Endothelial cell of umbilical vein (primary cell): ENCODE measurements at regions not wholly inside any gene's neighbourhood (a gene's known extent, or its start where the extent isn't known, plus 50 kb on each side); places are given as distances from the start of the nearest gene placed in this dataset.

Experiments
- BruUV-seq: library from RNA; stranded (reverse); fragments of 400-500 nt; replicated peaks from 2 replicates; lab custom pipeline; 2021; lab: Mats Ljungman, UMichigan
- CTCF ChIA-PET: fragments of 300-600, 350-600 bp; sonication (Branson Sonifier 250); formaldehyde crosslinking; loops from one replicate; lab custom pipeline; 2021; ENCODE audit warnings: antibody characterized with exemption, inconsistent platforms; lab: Charles Lee
- POLR2A ChIA-PET: fragments of 300-600, 350-600 bp; sonication (Branson Sonifier 250); formaldehyde crosslinking; loops from one replicate; lab custom pipeline; 2021; ENCODE audit warnings: antibody characterized with exemption, inconsistent platforms; lab: Charles Lee
- DNase-seq: peaks from one replicate; pipeline ENCODE4 v3.0.0-alpha.2; 2011; ENCODE audit warnings: low read depth, low spot score
- FAIRE-seq: peaks from 2 replicates; lab custom pipeline; 2011; peaks lifted over from hg19 to GRCh38; lab: Jason Lieb, UNC
- H2AFZ ChIP-seq: 2 replicates; pipeline ENCODE4 v1.6.0; 2012; ENCODE audit warnings: low read depth, low read length, control low read depth, inconsistent platforms
- H3K27ac ChIP-seq: 2 replicates; pipeline ENCODE4 v1.5.1; 2011; ENCODE audit warnings: low read depth, mild to moderate bottlenecking, control low read depth, low read length, moderate library complexity; ENCODE audit not compliant: insufficient read depth
- H3K27me3 ChIP-seq, 2 experiments: 2 replicates each; pipeline versions ENCODE4 v1.6.0 to v1.6.1; 2011; ENCODE audit warnings: low read length in 2 of 2, mixed read lengths in 1 of 2; ENCODE audit not compliant: control insufficient read depth in 2 of 2, insufficient read depth in 2 of 2
- H3K36me3 ChIP-seq, 2 experiments: 2 replicates in 1 of 2; 3 replicates in 1 of 2; pipeline ENCODE4 v1.5.1; 2011; ENCODE audit warnings: low read length in 2 of 2, mild to moderate bottlenecking in 1 of 2, moderate library complexity in 1 of 2; ENCODE audit not compliant: control insufficient read depth in 2 of 2, insufficient read depth in 2 of 2; ENCODE audit errors: extremely low read depth in 1 of 2
- H3K4me1 ChIP-seq: 3 replicates; pipeline ENCODE4 v1.5.1; 2011; ENCODE audit warnings: mild to moderate bottlenecking, low read length; ENCODE audit not compliant: control insufficient read depth, insufficient read depth; ENCODE audit errors: extremely low read depth
- H3K4me2 ChIP-seq: 2 replicates; pipeline ENCODE4 v1.6.1; 2011; ENCODE audit warnings: low read length, control low read depth, mixed read lengths; ENCODE audit not compliant: insufficient read depth
- H3K4me3 ChIP-seq, 3 experiments: fragments of 200-600 bp in 1 of 3; sonication (generic), shearing (Covaris generic) in 1 of 3; replicated peaks in 1 of 3; 2 replicates each; pipeline ENCODE4 v1.5.1; 2011 to 2016; ENCODE audit warnings: control low read depth in 3 of 3, low read length in 3 of 3, mild to moderate bottlenecking in 2 of 3, inconsistent platforms in 1 of 3, low read depth in 1 of 3, moderate library complexity in 1 of 3; ENCODE audit not compliant: insufficient read depth in 1 of 3
- H3K79me2 ChIP-seq: 2 replicates; pipeline ENCODE4 v1.6.0; 2012; ENCODE audit warnings: low read length, inconsistent platforms; ENCODE audit not compliant: control insufficient read depth, insufficient read depth
- H3K9ac ChIP-seq: replicated peaks from 2 replicates; pipeline ENCODE3; 2011; ENCODE audit warnings: low read length, control low read depth; ENCODE audit not compliant: insufficient read depth; ENCODE audit errors: extremely low read depth
- H3K9me1 ChIP-seq: replicated peaks from 3 replicates; pipeline ENCODE4 v1.6.0; 2011; ENCODE audit warnings: mild to moderate bottlenecking, low read length; ENCODE audit not compliant: control insufficient read depth, insufficient read depth; ENCODE audit errors: extremely low read depth
- H3K9me3 ChIP-seq: replicated peaks from 2 replicates; pipeline ENCODE4 v1.5.1; 2012; ENCODE audit warnings: low read length, inconsistent platforms; ENCODE audit not compliant: control insufficient read depth, insufficient read depth
- H4K20me1 ChIP-seq: replicated peaks from 2 replicates; pipeline ENCODE3; 2011; ENCODE audit warnings: mild to moderate bottlenecking, low read length; ENCODE audit not compliant: control insufficient read depth, insufficient read depth; ENCODE audit errors: extremely low read depth
- GATA2 ChIP-seq: IDR thresholded peaks from 2 replicates; pipeline ENCODE4 v1.7.0; 2011; ENCODE audit warnings: low read depth, mild to moderate bottlenecking, moderate library complexity, mixed read lengths, low read length; ENCODE audit not compliant: insufficient read length, insufficient read depth
- JUN ChIP-seq: IDR thresholded peaks from 2 replicates; pipeline ENCODE4 v1.6.1; 2011; ENCODE audit warnings: borderline replicate concordance, low read depth; ENCODE audit not compliant: insufficient read length, insufficient read depth
- POLR2A ChIP-seq: IDR thresholded peaks from 2 replicates; pipeline ENCODE4 v1.6.1; 2012; ENCODE audit warnings: low read depth, mild to moderate bottlenecking, control low read depth, low read length
- POLR2AphosphoS5 ChIP-seq: IDR thresholded peaks from 2 replicates; pipeline ENCODE4 v1.6.1; 2012; ENCODE audit warnings: low read depth, mild to moderate bottlenecking, control low read depth, low read length, moderate library complexity; ENCODE audit not compliant: insufficient read depth
- dilution Hi-C: fragments of 300-500 bp; cut with MboI; formaldehyde crosslinking; loops from one replicate; pipeline ENCODE4 v1.15.0; 2019; ENCODE audit warnings: low sequenced_read_pairs; ENCODE audit not compliant: extremely low pct_ligation_motif_present
- intact Hi-C: fragments of 100-400 bp; cut with micrococcal nuclease; formaldehyde crosslinking; loops from one replicate; pipeline ENCODE4 v1.10.0; 2022
- TF ChIP-seq, protein P1 (sequence below), 2 donors: IDR thresholded peaks; 1 replicate in 1 of 2; 2 replicates in 1 of 2; pipeline ENCODE4 v1.5.1; 2011; ENCODE audit warnings: low read length in 2 of 2, mild to moderate bottlenecking in 2 of 2, moderate library complexity in 2 of 2, control low read depth in 1 of 2, inconsistent platforms in 1 of 2, low read depth in 1 of 2; ENCODE audit not compliant: insufficient read depth in 1 of 2; ENCODE audit errors: extremely low read depth in 1 of 2
- TF ChIP-seq, protein P2 (sequence below): IDR thresholded peaks from 2 replicates; pipeline ENCODE4 v1.6.1; 2011; ENCODE audit not compliant: insufficient read depth, insufficient read length

DNA sequence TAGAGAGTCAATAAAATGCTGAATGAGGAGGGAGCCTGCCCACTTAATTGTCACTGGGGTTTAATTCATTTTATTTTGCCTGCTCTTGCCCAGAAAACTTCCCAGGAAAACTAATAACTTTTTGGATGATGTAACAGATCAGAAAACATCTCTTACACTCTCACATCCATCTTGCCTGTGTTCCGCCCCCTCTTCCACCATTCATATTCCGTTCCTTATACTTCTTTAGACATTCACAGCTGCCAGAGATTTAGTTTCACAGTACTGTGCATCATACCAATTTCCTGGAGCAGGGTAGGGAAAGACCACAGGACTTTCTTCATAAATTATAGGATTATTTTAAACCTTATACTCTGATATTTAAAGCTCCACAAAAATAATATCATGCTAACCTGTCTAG, 776.1 kb upstream of the SOX11 start:
- Histone ChIP-seq H3K27ac (no peak overlapping the region), H3K27me3 (no peaks in the 10 kb centered on the region), H3K4me1 (no peaks in the 10 kb centered on the region), H4K20me1 (no peaks in the 10 kb centered on the region), H3K36me3 (no peaks in the 10 kb centered on the region), H2AFZ (no peak overlapping the region), H3K4me3 (no peak overlapping the region), H3K9me3 (peaks cover 2% of the 10 kb centered on the region), H3K4me2 (no peak overlapping the region), H3K9ac (no peak overlapping the region), H3K79me2 (no peaks in the 10 kb centered on the region), H3K9me1 (no peaks in the 10 kb centered on the region)
- intact Hi-C loops (no loop called here), dilution Hi-C loops (no loop called here)
- CTCF ChIA-PET, result no interaction called here
- TF ChIP-seq GATA2 (no peak), JUN (no peak)
- DNase-seq (no peak), FAIRE-seq (no peak)
- POLR2A ChIA-PET, result no interaction called here
- no TSS peak for BruUV-seq

DNA sequence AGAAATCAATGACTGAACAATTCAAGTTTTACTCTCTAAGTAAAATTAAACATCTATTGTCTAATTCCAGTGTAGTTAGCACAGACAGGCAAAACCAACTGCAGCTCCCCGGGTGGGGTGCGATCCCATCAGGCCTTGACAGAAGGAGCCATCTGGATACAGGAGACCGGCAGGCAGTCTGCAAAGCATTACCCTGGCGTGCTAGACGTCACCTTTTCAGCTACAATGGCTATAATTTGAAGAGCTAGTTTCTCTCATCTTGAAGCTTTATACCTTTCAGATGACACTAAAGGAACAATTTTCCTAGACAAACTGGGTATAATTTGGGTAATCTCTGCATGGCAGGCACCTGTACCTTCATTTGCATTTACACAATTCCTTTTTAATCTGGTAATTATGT, 761.5 kb upstream of the SOX11 start:
- CTCF ChIA-PET, result no interaction called here
- POLR2A ChIA-PET, result no interaction called here
- H4K20me1 ChIP-seq, result no peaks in the 10 kb centered on the region
- peaks cover 2% of the 10 kb centered on the region for H3K9me3 ChIP-seq
- H3K4me1 ChIP-seq, result no peaks in the 10 kb centered on the region
- no peak overlapping the region for H3K4me2 ChIP-seq
- H3K9ac ChIP-seq, result no peak overlapping the region
- no peak overlapping the region for H3K27ac ChIP-seq
- no peaks in the 10 kb centered on the region for H3K27me3 ChIP-seq
- DNase-seq, result no peak
- no peaks in the 10 kb centered on the region for H3K79me2 ChIP-seq
- no TSS peak for BruUV-seq
- H3K9me1 ChIP-seq, result no peaks in the 10 kb centered on the region
- FAIRE-seq, result no peak
- TF ChIP-seq, protein P1, sequence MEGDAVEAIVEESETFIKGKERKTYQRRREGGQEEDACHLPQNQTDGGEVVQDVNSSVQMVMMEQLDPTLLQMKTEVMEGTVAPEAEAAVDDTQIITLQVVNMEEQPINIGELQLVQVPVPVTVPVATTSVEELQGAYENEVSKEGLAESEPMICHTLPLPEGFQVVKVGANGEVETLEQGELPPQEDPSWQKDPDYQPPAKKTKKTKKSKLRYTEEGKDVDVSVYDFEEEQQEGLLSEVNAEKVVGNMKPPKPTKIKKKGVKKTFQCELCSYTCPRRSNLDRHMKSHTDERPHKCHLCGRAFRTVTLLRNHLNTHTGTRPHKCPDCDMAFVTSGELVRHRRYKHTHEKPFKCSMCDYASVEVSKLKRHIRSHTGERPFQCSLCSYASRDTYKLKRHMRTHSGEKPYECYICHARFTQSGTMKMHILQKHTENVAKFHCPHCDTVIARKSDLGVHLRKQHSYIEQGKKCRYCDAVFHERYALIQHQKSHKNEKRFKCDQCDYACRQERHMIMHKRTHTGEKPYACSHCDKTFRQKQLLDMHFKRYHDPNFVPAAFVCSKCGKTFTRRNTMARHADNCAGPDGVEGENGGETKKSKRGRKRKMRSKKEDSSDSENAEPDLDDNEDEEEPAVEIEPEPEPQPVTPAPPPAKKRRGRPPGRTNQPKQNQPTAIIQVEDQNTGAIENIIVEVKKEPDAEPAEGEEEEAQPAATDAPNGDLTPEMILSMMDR (IDR thresholded peaks at IDR 0.05; ENCODE audit: extremely low read depth in 1 of 2, insufficient read depth in 1 of 2, low read depth in 1 of 2, low read length in 2 of 2), result no peak
- TF ChIP-seq POLR2A, result no peak
- TF ChIP-seq POLR2AphosphoS5, result no peak
- TF ChIP-seq, protein P2, sequence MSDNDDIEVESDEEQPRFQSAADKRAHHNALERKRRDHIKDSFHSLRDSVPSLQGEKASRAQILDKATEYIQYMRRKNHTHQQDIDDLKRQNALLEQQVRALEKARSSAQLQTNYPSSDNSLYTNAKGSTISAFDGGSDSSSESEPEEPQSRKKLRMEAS, result no peak
- H3K4me3 ChIP-seq, result no peak overlapping the region
- no peak overlapping the region for H2AFZ ChIP-seq
- intact Hi-C loops, result no loop called here
- H3K36me3 ChIP-seq, result no peaks in the 10 kb centered on the region
- dilution Hi-C loops, result no loop called here
